GDM1 (cell line): ENCODE measurements at regions not wholly inside any gene's neighbourhood (a gene's known extent, or its start where the extent isn't known, plus 50 kb on each side); places are given as distances from the start of the nearest gene placed in this dataset.

Experiments used
- DNase-seq: peaks from one replicate; lab custom pipeline; 2025; lab: John Stamatoyannopoulos, UW

DNA sequence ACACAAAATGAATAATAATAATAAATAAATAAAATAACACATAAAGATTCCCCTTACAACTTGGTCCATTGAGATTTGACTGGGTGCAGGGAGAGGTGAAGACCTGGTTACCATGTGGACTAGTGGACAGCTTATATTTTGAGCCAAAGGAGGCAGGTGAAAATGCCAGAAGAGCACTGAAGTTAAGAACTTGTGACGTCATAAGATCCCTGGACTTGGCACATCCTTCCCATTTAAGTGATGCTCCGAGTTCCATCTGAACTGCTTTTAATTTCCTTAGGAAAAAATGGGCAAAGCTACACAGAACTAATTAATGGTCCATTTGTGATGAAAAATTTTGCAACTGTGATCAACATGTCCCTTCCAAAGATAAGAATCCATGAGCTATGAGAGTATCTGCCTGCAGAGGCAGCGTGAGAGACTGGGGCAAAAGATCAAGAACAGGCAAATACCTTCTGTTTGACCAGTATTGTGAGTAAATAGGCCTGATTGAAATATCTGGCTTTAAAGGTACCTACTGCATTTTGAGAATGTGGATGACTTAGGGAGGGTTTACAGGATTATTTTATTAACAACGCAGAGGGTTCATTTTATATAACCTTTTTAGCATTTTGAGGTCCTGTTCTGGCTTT, 101.2 kb upstream of the POT1 start:
- DNase-seq = no peak

DNA sequence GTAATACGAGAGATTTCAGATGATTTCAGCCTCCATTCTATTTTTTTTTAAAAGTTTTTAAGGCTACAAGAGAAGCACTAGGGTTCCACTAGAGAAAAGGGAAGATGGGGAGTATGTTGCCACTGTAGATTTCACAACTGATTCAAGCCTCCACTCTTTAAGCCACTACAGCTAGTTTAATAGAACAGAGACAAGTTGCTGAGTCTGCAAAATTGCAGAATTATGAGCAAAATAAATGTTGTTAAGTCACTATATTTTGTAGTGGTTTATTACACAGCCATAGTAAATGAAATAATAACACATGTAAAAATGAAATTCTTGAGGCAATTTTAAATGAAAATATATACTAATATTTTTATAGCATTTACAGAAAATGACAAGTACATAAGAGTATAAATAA, 96.0 kb upstream of the POT1 start:
- DNase-seq = no peak

DNA sequence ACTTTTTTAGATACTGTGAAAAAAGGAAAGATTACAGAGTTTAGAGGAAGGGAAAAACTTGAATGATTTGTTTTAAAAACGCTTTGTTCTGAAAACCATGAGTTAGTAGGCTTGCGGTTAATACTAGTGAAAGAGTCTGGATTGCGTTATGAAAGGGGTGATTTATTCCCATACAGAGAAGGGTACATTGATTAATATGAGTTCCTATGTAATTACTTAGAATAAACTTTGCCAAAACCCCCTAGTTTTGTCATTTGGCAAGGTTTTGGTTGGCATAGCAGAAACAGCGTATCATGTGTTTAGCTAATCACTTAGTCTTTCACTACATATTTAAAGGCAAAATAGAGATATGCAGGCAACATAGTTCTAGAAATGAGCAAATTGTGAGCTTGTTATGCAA, 91.2 kb upstream of the POT1 start:
- no peak for DNase-seq

DNA sequence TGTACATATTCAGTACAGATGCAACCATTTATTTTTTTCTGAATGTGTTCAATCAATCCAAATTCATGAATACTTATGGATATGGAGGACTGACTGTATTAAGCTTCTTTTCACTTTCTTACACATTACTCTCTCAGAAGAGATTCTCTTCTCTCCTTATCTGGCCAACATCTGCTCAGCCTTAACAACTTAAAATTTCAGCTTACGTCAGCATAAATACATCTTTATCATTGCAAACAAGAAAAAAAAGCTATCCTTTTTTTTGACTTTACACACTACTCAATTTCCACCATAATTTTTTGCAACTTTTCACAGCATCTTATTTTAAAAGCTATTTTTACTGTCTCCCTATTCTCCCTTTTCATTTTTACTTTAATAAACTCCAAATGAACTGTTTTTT, 80.9 kb upstream of the POT1 start:
- no peak for DNase-seq

DNA sequence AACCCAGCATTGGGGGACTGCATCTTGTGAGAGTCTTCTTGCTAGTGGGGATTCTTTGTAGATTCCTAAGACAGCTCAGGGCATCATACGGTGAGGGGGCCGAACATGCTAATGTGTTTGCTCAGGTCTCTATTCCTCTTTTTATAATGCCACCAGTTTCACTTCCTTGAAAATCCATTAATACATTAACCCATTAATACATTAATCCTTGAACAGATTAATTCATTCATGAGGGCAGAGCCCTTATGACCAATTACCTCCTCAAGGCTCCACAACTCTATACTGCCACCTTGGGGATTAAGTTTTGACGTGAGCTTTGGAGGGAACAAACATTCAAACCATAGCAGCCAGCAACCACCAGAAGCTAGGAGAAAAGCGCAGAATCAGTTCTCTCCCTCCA, 67.2 kb upstream of the POT1 start:
- no peak for DNase-seq

DNA sequence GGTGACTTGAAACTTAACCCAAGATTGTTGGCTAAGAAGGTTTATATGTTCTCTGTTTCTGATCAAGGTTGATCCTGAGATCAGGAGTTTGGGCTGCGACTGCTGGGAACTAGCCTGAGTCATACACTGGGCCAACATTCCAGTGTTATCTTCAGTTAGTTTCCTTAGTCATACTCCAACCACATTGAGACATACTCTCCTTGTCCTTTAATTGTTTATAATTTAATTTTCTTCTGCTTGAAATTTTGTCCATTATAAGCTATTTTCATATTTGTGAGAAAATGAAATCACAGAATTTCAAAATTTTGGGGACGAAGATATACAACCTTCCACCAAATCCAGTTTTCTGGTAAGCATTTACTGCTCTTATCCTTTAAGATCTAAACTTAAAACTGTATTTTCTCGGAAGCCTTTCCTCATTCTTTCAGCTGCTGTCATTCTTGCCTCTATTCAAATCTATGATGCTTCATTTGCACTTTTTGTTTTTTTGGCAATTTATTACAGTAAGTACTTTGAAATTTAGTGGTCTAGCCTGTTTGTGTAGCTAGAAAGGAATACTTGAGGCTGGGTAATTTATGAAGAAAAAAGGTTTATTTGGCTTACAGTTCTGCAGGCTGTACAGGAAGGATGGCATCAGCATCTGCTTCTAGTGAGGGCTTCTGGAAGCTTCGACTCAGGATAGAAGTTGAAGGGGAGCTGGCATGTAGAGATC, 63.4 kb upstream of the POT1 start:
- no peak for DNase-seq

DNA sequence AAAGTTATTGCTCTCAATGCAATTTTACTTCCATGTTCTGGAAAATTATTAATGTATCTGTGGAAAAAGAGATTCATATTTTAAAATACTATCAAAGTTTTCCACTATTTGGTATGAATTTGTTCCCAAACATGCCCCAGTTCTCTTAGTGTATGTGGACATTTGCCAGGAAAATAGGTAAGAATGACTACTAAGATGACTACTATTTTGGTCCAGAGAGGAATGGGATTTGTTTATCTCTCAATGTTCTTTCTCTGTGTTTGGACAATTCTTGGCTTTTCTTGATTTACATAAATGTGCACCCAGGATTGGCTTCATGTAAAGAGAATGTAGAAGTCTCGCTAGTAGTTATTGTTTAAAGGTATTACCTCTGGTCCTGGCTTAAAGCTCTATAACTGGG, 60.3 kb upstream of the POT1 start:
- DNase-seq = no peak
